Muscle of leg (tissue), 3 donors: ENCODE measurements at regions not wholly inside any gene's neighbourhood (a gene's known extent, or its start where the extent isn't known, plus 50 kb on each side); places are given as distances from the start of the nearest gene placed in this dataset.
A peak's percentile ranks its signal among the peaks of the same experiment; 100 is the strongest.

Experiments used
- DNase-seq: peaks from one replicate; pipeline ENCODE4 v3.0.0; 2013
- H3K27ac ChIP-seq: one replicate; pipeline ENCODE4 v1.5.1; 2013; ENCODE audit warnings: mild to moderate bottlenecking, low read length, control low read depth
- H3K27me3 ChIP-seq: one replicate; pipeline ENCODE4 v1.6.1; 2013; ENCODE audit warnings: low read length; ENCODE audit not compliant: control insufficient read depth, insufficient read depth
- H3K36me3 ChIP-seq: one replicate; pipeline ENCODE4 v1.6.1; 2013; ENCODE audit warnings: low read length; ENCODE audit not compliant: control insufficient read depth, insufficient read depth
- H3K4me1 ChIP-seq: one replicate; pipeline ENCODE4 v1.6.1; 2013; ENCODE audit warnings: low read length; ENCODE audit not compliant: control insufficient read depth, insufficient read depth
- H3K4me3 ChIP-seq: one replicate; pipeline ENCODE4 v1.5.1; 2013; ENCODE audit warnings: low read length, control low read depth
- H3K9me3 ChIP-seq: replicated peaks from 2 replicates; pipeline ENCODE4 v1.6.1; 2013; ENCODE audit warnings: low read depth, low read length; ENCODE audit not compliant: control insufficient read depth
- WGBS: methylation state at CpG from one replicate; pipeline ENCODE4 v1.1.5; 2013; ENCODE audit warnings: missing lambda C conversion rate; ENCODE audit not compliant: insufficient coverage; 5-methylcytosine and 5-hydroxymethylcytosine counted together

DNA sequence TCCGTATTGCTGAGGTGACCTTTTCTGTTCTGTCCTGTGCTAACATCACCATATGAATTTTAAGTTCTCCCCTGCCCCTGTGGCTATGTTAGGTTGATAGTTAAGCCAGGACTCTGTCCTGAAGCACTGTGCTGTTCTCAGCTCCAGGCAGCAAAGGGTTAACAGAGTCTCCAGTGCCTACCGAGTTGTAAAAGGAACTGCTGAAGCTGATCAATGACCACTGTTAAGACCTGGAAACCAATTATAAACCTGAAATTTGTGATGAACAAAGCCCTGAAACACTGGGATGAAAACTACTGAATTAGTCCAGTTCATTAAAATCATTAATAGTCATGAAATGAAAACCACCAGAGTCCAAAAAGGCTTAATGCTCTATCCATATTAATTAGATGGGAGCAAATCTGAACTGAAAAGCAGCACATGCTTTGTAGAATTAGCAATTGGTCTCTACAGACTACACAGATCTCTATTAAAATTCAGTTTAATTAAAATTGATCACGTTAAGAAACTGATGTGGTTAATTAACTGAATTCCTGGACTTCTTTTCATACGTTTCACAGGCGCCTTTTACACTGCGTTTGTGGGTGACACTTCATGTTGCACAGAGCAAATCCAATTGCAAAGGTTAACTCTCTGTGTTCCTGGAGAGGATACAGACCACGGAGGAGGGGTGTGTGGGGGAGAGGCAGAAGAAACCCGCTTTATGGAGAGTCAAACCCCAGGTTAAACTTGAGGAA lies 188.5 kb upstream of the MPPED2 start:
- peak; percentile 25 for DNase-seq
- H3K27ac ChIP-seq: no peak overlapping the region
- WGBS: 8% methylated on average over 2 of the region's 8 CpGs
- H3K4me3 ChIP-seq: no peak overlapping the region
- H3K4me1 ChIP-seq: no peaks in the 10 kb centered on the region
- no peaks in the 10 kb centered on the region for H3K27me3 ChIP-seq
- no peaks in the 10 kb centered on the region for H3K9me3 ChIP-seq
- no peaks in the 10 kb centered on the region for H3K36me3 ChIP-seq

DNA sequence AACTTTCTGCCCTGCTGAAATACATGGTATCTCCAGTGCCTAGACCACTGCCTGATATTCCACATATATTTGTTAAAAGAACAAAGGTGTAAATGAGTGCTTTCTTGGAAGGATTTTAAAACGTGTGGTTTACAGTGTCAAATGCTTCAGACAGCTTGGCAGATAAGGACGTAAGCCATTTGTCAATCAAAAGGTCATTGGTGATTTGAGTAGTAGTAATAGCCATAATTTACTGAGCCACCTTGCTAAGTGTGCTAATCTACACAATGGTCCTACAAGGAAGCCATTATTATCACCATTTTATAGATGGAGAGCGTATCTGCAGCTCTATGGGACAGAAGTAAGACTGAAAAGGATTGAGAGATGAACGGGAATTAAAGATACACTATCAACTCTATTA lies 186.8 kb upstream of the MPPED2 start:
- no peaks in the 10 kb centered on the region for H3K9me3 ChIP-seq
- WGBS: no CpG with 5 or more reads among the region's 4 CpGs
- no peaks in the 10 kb centered on the region for H3K27me3 ChIP-seq
- no peaks in the 10 kb centered on the region for H3K36me3 ChIP-seq
- no peak for DNase-seq
- no peak overlapping the region for H3K4me3 ChIP-seq
- H3K4me1 ChIP-seq: no peaks in the 10 kb centered on the region
- no peak overlapping the region for H3K27ac ChIP-seq

DNA sequence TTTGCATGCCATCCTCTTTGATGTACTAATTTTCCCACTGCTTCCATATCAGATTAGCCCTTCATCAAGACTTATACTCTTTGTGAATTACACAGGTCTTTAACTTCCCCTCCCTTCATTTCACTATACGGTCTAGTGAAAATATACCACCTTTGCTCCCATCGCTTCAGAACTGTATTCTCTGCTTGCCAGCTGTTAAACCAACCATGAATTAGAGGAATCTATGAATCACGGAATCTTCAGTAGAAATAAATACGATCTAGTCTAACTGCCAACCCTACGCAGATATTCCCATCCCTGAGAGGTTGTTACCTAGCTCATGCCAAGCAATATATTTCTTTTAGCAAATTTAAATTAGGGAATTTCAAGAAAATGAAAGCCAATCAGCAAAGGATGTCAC lies 177.8 kb upstream of the MPPED2 start:
- WGBS: 83% methylated on average over 2 of the region's 5 CpGs
- Histone ChIP-seq H3K36me3 (no peaks in the 10 kb centered on the region), H3K9me3 (peaks cover 7% of the 10 kb centered on the region), H3K27me3 (no peaks in the 10 kb centered on the region), H3K4me3 (no peak overlapping the region), H3K27ac (no peak overlapping the region), H3K4me1 (no peaks in the 10 kb centered on the region)
- no peak for DNase-seq

DNA sequence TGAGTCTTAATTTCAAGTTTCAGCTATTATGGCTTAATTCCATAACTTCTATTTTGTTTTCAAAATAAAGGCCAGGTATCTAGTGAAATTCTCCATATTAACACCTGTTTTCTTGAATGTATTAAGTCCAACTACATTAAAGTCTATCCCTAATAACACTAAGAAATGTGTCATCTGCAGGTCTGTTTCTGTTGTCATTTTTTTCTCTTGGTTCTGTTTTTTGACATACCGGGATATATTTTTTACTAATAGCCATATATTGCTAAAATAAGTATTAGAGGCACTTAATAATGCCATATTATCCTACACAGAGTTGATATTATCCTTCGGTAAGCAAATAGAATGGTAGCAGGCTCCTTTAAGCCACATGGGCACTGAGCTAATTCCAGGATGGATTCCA lies 176.0 kb upstream of the MPPED2 start:
- no peak overlapping the region for H3K4me3 ChIP-seq
- no peaks in the 10 kb centered on the region for H3K4me1 ChIP-seq
- H3K36me3 ChIP-seq: no peaks in the 10 kb centered on the region
- H3K27me3 ChIP-seq: no peaks in the 10 kb centered on the region
- H3K27ac ChIP-seq: no peak overlapping the region
- DNase-seq: no peak
- H3K9me3 ChIP-seq: peaks cover 7% of the 10 kb centered on the region
- WGBS: no CpG with 5 or more reads among the region's 2 CpGs

DNA sequence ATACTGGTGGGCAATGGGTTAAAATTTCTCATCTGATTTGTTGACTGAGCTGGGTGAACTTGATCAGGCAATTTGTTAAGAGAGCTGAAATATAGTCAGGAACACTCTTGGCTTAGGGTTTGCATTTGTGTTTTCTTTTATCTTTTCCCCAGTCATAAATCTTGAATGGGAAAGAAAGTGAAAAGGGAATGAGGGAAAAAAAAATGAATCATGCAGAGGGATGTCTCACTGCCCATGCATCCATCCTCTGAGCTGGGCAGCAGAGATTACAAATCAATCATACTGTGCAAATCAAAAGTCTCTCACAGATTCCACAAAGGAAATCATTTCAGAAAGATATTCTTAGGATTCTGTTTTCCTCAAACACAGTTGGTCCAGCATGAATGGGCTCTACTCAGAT lies 174.2 kb upstream of the MPPED2 start:
- Histone ChIP-seq H3K27ac (no peak overlapping the region), H3K4me1 (no peaks in the 10 kb centered on the region)
- DNase-seq: no peak

DNA sequence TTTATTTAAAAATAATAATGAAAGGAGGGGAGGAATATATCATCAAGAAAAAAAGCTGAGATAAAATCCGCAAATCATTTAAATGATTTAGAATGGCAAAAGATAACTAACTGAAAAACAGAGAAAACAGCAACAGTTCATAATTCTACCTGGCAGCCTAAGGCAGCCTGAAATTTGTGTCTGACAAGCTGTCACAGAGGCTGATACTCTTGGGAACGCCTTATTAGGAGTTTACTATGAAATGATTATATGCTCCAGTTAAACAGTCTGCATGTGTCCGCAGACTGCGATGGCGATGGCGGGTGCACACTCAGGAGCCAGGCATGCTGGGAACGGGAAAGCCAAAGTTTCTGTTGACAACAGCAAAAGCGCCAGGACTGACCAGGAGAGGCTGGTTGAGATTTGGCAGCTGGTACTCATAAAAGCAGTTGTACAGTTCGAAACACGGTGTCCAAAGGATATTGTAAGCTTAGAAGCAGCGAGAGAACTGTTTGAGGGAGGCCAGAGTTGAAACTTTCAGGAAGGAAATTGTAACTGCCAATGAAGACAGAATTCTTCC lies 172.9 kb upstream of the MPPED2 start:
- no peak overlapping the region for H3K4me3 ChIP-seq
- no peaks in the 10 kb centered on the region for H3K36me3 ChIP-seq
- H3K4me1 ChIP-seq: no peaks in the 10 kb centered on the region
- H3K9me3 ChIP-seq: peaks cover 7% of the 10 kb centered on the region
- 47% methylated on average over 10 of the region's 11 CpGs for WGBS
- no peak for DNase-seq
- no peak overlapping the region for H3K27ac ChIP-seq
- H3K27me3 ChIP-seq: no peaks in the 10 kb centered on the region

More for the DNA sequence above, 174.2 kb upstream of the MPPED2 start:
- Histone ChIP-seq H3K9me3 (peaks cover 7% of the 10 kb centered on the region), H3K4me3 (no peak overlapping the region), H3K36me3 (no peaks in the 10 kb centered on the region), H3K27me3 (no peaks in the 10 kb centered on the region)

DNA sequence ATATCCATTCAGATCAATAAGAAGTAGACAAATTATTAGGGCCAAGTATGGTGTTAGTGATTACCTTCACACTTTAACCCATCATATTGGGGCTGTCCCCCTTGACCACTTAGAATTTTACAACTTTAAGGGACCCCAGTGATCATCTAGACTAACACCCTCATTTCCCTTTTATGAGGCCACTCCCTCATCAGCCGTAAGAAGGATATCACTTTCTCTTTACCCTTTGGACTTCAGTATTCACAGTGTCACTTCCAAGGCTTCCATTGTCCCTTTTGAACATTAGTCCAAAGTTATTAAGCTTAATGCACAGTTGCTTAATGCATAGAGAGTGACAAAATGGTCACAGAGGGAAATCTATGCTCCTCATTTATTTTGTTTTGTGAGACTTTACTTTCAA lies 172.4 kb upstream of the MPPED2 start:
- no peak for DNase-seq
- Histone ChIP-seq H3K27me3 (no peaks in the 10 kb centered on the region), H3K4me3 (no peak overlapping the region), H3K4me1 (no peaks in the 10 kb centered on the region), H3K27ac (no peak overlapping the region), H3K9me3 (peaks cover 7% of the 10 kb centered on the region), H3K36me3 (no peaks in the 10 kb centered on the region)
- no CpG with 5 or more reads among the region's 1 CpG for WGBS

DNA sequence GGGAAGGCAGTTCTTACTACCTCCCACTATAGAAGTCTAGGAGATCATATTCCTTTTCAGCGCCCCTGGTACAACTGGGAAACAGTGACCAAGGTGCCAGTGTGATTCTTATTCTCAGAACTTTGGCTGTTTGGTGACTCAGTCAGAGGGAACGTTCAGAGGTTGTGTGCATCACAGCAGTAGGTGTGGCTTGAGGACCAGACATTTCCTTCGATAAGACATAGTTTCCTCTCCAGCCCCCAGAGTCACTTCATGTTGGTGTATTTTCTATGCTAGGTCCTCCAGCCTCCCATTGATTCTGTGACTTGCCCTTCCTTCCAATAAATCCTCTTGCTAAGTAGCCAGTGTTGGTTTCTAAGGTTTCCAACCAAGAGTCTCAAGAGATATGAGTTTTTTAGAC lies 171.9 kb upstream of the MPPED2 start:
- WGBS: no CpG with 5 or more reads among the region's 3 CpGs
- H3K4me1 ChIP-seq: no peaks in the 10 kb centered on the region
- H3K36me3 ChIP-seq: no peaks in the 10 kb centered on the region
- no peaks in the 10 kb centered on the region for H3K27me3 ChIP-seq
- no peak for DNase-seq
- no peak overlapping the region for H3K27ac ChIP-seq
- no peak overlapping the region for H3K4me3 ChIP-seq
- H3K9me3 ChIP-seq: peaks cover 7% of the 10 kb centered on the region

DNA sequence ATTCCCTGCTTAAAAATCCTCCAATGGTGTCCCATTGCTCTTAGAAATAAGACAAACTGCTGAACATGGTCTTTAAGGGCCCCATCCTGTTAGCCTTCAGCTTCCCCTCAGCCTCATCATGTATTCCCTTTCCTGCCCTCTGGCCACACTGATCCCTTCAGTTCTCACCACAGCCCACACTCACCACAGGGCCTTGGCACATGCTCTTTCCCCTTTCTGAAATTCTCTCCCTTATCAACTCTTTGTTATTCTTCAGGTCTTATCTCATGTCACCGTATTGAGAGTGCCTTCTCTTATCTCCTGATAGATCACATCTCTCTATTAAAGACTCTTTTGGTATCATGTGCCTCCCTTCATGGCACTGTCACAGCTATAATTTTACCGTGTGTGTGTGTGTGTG lies 167.8 kb upstream of the MPPED2 start:
- no CpG with 5 or more reads among the region's 2 CpGs for WGBS
- Histone ChIP-seq H3K27me3 (no peaks in the 10 kb centered on the region), H3K4me1 (no peaks in the 10 kb centered on the region), H3K36me3 (no peaks in the 10 kb centered on the region), H3K9me3 (no peaks in the 10 kb centered on the region), H3K27ac (no peak overlapping the region), H3K4me3 (no peak overlapping the region)
- no peak for DNase-seq

DNA sequence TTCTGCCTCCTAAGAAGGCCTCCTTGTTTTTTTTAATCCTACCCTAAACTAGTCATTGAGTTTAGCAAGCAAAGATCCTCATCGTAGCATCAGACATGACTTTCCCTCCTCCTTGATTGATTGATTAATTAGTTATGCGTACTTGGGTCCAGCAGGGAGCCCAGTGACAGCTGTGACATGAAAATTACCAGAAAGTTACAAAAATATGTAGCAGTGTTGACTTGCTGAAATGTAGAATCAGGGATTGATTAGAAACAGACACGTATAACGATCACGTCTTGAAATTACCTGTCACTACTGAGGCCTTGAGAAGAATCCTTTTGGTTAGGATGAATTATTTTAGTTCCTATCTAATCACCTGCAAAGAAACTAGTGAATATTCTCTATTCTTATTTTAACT lies 167.4 kb upstream of the MPPED2 start:
- Histone ChIP-seq H3K4me3 (no peak overlapping the region), H3K4me1 (no peaks in the 10 kb centered on the region), H3K36me3 (no peaks in the 10 kb centered on the region), H3K27me3 (no peaks in the 10 kb centered on the region), H3K27ac (no peak overlapping the region), H3K9me3 (no peaks in the 10 kb centered on the region)
- no CpG with 5 or more reads among the region's 5 CpGs for whole genome bisulfite sequencing
- DNase-seq: no peak

DNA sequence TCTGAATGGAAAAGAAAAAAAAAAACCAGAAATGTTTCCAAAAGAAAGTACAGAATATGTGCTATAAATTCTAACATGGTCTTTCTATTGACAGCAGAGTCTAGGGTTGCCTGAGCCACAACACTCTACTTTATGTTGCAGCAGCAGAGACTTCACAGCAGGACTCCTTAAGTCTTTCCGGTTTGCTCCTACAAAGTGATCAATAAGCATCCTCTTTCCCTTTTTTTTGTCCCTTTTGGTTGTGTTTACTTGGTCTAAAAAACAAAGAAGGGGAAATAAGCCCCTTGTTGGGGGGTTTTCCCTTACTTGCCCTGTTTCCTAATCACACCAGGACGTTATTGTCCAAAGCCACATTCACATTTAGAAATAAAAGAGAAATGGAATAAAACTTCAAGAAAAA lies 163.1 kb upstream of the MPPED2 start:
- Histone ChIP-seq H3K9me3 (no peaks in the 10 kb centered on the region), H3K27me3 (no peaks in the 10 kb centered on the region), H3K4me1 (no peaks in the 10 kb centered on the region), H3K27ac (no peak overlapping the region), H3K4me3 (no peak overlapping the region), H3K36me3 (no peaks in the 10 kb centered on the region)
- no peak for DNase-seq
- no CpG with 5 or more reads among the region's 2 CpGs for WGBS
